ENCODE measurements at regions not wholly inside any gene's neighbourhood (a gene's known extent, or its start where the extent isn't known, plus 50 kb on each side); places are given as distances from the start of the nearest gene placed in this dataset.

DNA sequence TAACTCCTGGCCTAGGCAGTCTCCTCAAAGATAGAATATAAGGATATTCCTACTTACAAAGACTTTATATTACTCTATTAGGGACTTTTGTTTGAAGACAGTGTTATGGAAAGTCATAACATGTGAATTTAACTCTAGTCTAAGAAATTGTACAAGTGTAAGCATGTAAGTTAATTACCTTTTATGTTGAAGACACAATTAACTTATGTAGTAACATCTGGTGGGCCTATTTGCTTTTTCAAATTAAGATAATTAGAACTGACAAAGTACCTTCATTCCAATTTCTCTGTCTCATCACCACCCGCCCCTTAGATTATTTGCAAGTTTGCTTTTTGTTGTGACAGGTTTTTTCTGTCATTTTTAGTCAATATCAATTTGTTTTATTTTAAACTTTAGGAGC lies 126.0 kb upstream of the THSD7A start (continued):
- TF ChIP-seq, protein P1, sequence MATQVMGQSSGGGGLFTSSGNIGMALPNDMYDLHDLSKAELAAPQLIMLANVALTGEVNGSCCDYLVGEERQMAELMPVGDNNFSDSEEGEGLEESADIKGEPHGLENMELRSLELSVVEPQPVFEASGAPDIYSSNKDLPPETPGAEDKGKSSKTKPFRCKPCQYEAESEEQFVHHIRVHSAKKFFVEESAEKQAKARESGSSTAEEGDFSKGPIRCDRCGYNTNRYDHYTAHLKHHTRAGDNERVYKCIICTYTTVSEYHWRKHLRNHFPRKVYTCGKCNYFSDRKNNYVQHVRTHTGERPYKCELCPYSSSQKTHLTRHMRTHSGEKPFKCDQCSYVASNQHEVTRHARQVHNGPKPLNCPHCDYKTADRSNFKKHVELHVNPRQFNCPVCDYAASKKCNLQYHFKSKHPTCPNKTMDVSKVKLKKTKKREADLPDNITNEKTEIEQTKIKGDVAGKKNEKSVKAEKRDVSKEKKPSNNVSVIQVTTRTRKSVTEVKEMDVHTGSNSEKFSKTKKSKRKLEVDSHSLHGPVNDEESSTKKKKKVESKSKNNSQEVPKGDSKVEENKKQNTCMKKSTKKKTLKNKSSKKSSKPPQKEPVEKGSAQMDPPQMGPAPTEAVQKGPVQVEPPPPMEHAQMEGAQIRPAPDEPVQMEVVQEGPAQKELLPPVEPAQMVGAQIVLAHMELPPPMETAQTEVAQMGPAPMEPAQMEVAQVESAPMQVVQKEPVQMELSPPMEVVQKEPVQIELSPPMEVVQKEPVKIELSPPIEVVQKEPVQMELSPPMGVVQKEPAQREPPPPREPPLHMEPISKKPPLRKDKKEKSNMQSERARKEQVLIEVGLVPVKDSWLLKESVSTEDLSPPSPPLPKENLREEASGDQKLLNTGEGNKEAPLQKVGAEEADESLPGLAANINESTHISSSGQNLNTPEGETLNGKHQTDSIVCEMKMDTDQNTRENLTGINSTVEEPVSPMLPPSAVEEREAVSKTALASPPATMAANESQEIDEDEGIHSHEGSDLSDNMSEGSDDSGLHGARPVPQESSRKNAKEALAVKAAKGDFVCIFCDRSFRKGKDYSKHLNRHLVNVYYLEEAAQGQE (IDR thresholded peaks at IDR 0.05; ENCODE audit: unreplicated experiment): no peak
- TF ChIP-seq ZNF331 (CRISPR knock-in tag; IDR thresholded peaks at IDR 0.05; ENCODE audit: low read depth) (no peak), ZNF114 (CRISPR knock-in tag; IDR thresholded peaks at IDR 0.05) (no peak), CREB1 (CRISPR knock-in tag; IDR thresholded peaks at IDR 0.05; ENCODE audit: low read depth) (no peak)
- TF ChIP-seq, protein P2, sequence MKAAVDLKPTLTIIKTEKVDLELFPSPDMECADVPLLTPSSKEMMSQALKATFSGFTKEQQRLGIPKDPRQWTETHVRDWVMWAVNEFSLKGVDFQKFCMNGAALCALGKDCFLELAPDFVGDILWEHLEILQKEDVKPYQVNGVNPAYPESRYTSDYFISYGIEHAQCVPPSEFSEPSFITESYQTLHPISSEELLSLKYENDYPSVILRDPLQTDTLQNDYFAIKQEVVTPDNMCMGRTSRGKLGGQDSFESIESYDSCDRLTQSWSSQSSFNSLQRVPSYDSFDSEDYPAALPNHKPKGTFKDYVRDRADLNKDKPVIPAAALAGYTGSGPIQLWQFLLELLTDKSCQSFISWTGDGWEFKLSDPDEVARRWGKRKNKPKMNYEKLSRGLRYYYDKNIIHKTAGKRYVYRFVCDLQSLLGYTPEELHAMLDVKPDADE (IDR thresholded peaks at IDR 0.05): no peak

DNA sequence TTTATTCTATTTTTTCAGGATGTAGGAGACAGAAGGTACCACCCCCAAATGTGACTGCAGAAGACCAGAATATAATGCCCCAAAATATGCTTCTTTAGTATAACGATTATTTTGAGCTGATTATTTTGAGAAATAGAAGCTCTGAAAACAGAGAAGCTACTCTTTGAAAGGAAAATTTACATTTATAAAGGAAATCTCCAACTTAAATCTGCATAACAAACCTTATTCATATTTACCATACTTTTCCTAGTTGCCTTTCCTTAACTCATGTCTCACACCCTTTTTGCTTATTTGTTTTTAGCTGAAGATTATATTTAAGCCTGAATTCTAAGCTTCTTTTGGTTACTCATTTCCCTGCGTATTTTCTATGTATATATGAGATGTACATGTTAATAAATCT lies 127.1 kb upstream of the THSD7A start:
- Histone ChIP-seq H3K79me2 (replicated peaks; ENCODE audit: insufficient read depth) (no peaks in the 10 kb centered on the region), H3K4me1 (ENCODE audit: insufficient read depth) (peaks cover 16% of the 10 kb centered on the region), H3K27ac (ENCODE audit: low read depth) (peak overlapping the region; percentile 65; the same call in 1 of the 2 replicates), H4K20me1 (replicated peaks; ENCODE audit: insufficient read depth) (no peaks in the 10 kb centered on the region), H3K27me3 (ENCODE audit: insufficient read depth) (no peaks in the 10 kb centered on the region), H3K4me3 (0 out of 2 replicates have a peak overlapping the region, but pooled peaks have one; percentile 18), H3F3A (replicated peaks; ENCODE audit: low read depth) (no peaks in the 10 kb centered on the region), H3K9me2 (ENCODE audit: insufficient read depth) (peaks cover 1% of the 10 kb centered on the region; the same call in 1 of the 2 replicates), H3K4me2 (peak overlapping the region; percentile 52), H3K36me3 (ENCODE audit: insufficient read depth) (no peaks in the 10 kb centered on the region), H2AFZ (no peak overlapping the region)
- TF ChIP-seq JUNB (IDR thresholded peaks at IDR 0.05; ENCODE audit: unreplicated experiment) (no peak), ZNF331 (CRISPR knock-in tag; IDR thresholded peaks at IDR 0.05; ENCODE audit: low read depth) (no peak), NANOG (IDR thresholded peaks at IDR 0.05; ENCODE audit: borderline replicate concordance) (no peak)
- TF ChIP-seq, protein P1 (IDR thresholded peaks at IDR 0.05; ENCODE audit: unreplicated experiment): no peak
- Mint-ChIP-seq H3K36me3 (ENCODE audit: low read depth) (peaks cover 19% of the 10 kb centered on the region; the same call in 2 of the 3 replicates), H3K27me3 (ENCODE audit: insufficient read depth, low read depth, poor library complexity) (no peaks in the 10 kb centered on the region), H3K4me3 (peak overlapping the region; percentile 39; the same call in 1 of the 3 replicates), H3K9me3 (no peaks in the 10 kb centered on the region; the same call in 1 of the 3 replicates), H3K27ac (peak overlapping the region; percentile 91), H3K4me1 (peaks cover 17% of the 10 kb centered on the region; the same call in 2 of the 3 replicates)
- DNase-seq (ENCODE audit: low spot score): peak; percentile 20
- no peak for ATAC-seq
